Lung (tissue), 11 donors: ENCODE measurements at regions not wholly inside any gene's neighbourhood (a gene's known extent, or its start where the extent isn't known, plus 50 kb on each side); places are given as distances from the start of the nearest gene placed in this dataset.

Source experiments
- ATAC-seq: fragments of 200-7000 bp; cut with Tn5 transposase; one replicate; pipeline ENCODE4 v1.9.1; 2020; ENCODE audit warnings: moderate number of reproducible peaks; ENCODE audit not compliant: insufficient read depth, low FRiP score
- DNase-seq, 3 donors: peaks; one replicate each; pipeline ENCODE4 v3.0.0-alpha.2; 2013 to 2017
- H3K27ac ChIP-seq, 2 donors: one replicate each; pipeline ENCODE4 v1.5.1; 2013; ENCODE audit warnings: mild to moderate bottlenecking in 2 of 2, moderate library complexity in 2 of 2, control low read depth in 1 of 2, inconsistent platforms in 1 of 2, low read depth in 1 of 2, low read length in 1 of 2
- H3K27me3 ChIP-seq, 3 donors: one replicate each; pipeline ENCODE4 v1.5.1; 2013; ENCODE audit warnings: low read length in 2 of 3; ENCODE audit not compliant: control insufficient read depth in 3 of 3, insufficient read depth in 3 of 3
- H3K36me3 ChIP-seq, 4 donors: one replicate each; pipeline ENCODE4 v1.5.1; 2013; ENCODE audit warnings: low read length in 4 of 4, mild to moderate bottlenecking in 1 of 4, moderate library complexity in 1 of 4; ENCODE audit not compliant: control insufficient read depth in 4 of 4, insufficient read depth in 4 of 4
- H3K4me1 ChIP-seq, 5 donors: one replicate each; pipeline ENCODE4 v1.5.1; 2013; ENCODE audit warnings: low read length in 5 of 5, mild to moderate bottlenecking in 2 of 5, moderate library complexity in 1 of 5; ENCODE audit not compliant: control insufficient read depth in 5 of 5, insufficient read depth in 5 of 5
- H3K4me3 ChIP-seq: one replicate; pipeline ENCODE4 v1.5.1; 2013; ENCODE audit warnings: mild to moderate bottlenecking, control low read depth, moderate library complexity
- H3K9ac ChIP-seq, 2 donors: one replicate each; pipeline ENCODE4 v1.5.1; 2013; ENCODE audit warnings: low read length in 2 of 2, control low read depth in 1 of 2; ENCODE audit not compliant: insufficient read depth in 1 of 2
- H3K9me3 ChIP-seq, 4 donors: one replicate each; pipeline ENCODE4 v1.5.1; 2013; ENCODE audit warnings: low read length in 3 of 4, mild to moderate bottlenecking in 1 of 4, moderate library complexity in 1 of 4; ENCODE audit not compliant: control insufficient read depth in 4 of 4, insufficient read depth in 3 of 4
- WGBS, 2 donors: extraction: QIAGEN DNeasy Blood & Tissue Kit; methylation state at CpG; one replicate each; pipeline ENCODE4 v1.1.7; 2013; 5-methylcytosine and 5-hydroxymethylcytosine counted together
- TF ChIP-seq, protein P1 (sequence below): IDR thresholded peaks from 2 replicates; pipeline ENCODE4 v1.5.1; 2012; ENCODE audit warnings: mild to moderate bottlenecking; ENCODE audit errors: control extremely low read depth, extremely low read depth
- donor health status: control.
- donor health status: control.
- donor health status: Bipolar disorder and iron deficiency.
- donor health status: healthy.
- donor health status: DM: yes; HTN: yes; CAD: no.

DNA sequence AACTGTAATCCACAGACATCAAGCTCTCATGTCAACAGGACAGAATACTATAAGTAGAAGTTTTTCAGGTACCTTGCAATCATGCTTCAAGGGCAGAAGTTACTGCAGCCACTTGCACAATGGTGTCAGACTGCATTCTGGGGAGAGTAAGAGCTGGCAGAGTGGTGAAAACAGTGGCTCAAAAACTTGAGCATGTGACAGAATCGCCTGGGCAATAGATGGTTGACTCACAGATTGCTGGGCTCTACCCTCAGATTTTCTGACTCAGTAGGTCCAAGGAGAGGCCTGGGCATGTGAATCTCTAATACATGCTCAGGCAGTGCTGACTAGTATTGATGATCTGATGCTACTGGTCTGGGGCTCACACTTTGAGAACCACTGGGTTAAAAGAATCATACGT is 187.8 kb downstream of the TBX5 start:
- Histone ChIP-seq H3K27me3 (peaks cover 0 to 15% (median 3%) of the 10 kb centered on the region in 3 donors), H3K9ac (no peak overlapping the region), H3K36me3 (no peaks in the 10 kb centered on the region), H3K4me3 (no peak overlapping the region), H3K27ac (no peak overlapping the region), H3K4me1 (peaks cover 0 to 6% (median 0%) of the 10 kb centered on the region in 5 donors), H3K9me3 (peaks cover 0 to 8% (median 0%) of the 10 kb centered on the region in 4 donors)
- DNase-seq (no peak), ATAC-seq (no peak)
- 84 to 91% methylated on average over 2 of the region's 2 CpGs for whole genome bisulfite sequencing, 2 donors
- TF ChIP-seq, protein P1, sequence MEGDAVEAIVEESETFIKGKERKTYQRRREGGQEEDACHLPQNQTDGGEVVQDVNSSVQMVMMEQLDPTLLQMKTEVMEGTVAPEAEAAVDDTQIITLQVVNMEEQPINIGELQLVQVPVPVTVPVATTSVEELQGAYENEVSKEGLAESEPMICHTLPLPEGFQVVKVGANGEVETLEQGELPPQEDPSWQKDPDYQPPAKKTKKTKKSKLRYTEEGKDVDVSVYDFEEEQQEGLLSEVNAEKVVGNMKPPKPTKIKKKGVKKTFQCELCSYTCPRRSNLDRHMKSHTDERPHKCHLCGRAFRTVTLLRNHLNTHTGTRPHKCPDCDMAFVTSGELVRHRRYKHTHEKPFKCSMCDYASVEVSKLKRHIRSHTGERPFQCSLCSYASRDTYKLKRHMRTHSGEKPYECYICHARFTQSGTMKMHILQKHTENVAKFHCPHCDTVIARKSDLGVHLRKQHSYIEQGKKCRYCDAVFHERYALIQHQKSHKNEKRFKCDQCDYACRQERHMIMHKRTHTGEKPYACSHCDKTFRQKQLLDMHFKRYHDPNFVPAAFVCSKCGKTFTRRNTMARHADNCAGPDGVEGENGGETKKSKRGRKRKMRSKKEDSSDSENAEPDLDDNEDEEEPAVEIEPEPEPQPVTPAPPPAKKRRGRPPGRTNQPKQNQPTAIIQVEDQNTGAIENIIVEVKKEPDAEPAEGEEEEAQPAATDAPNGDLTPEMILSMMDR = no peak

DNA sequence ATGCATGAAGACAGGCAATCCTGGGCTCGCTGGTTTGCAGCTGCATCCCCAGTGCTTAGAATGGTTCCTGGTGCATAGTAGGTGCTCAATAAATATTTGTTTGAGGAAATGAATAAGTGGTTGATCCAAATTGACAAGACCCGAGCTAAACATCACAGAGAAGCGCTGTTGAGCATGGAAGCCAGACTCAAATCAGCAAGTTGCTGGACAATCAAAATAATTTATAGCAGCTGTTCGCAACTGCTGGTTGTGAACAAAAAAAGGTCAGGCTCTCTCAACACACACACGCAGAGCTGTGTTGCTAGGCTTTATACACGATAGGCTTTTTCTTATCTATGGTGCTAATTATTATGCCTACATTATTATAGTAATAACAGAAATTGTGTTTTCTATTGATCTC is 190.2 kb downstream of the TBX5 start:
- 60 to 66% methylated on average over 6 of the region's 6 CpGs for WGBS, 2 donors
- TF ChIP-seq, protein P1 = no peak
- no peaks in the 10 kb centered on the region for H3K36me3 ChIP-seq
- no peak overlapping the region for H3K27ac ChIP-seq
- H3K9me3 ChIP-seq = peaks cover 0 to 11% (median 0%) of the 10 kb centered on the region in 4 donors
- H3K27me3 ChIP-seq = peaks cover 0 to 19% (median 0%) of the 10 kb centered on the region in 3 donors
- DNase-seq (peak in 1 of 3 donors; percentile 26), ATAC-seq (no peak)
- H3K9ac ChIP-seq = no peak overlapping the region
- H3K4me1 ChIP-seq = peaks cover 0 to 2% (median 0%) of the 10 kb centered on the region in 5 donors
- no peak overlapping the region for H3K4me3 ChIP-seq

DNA sequence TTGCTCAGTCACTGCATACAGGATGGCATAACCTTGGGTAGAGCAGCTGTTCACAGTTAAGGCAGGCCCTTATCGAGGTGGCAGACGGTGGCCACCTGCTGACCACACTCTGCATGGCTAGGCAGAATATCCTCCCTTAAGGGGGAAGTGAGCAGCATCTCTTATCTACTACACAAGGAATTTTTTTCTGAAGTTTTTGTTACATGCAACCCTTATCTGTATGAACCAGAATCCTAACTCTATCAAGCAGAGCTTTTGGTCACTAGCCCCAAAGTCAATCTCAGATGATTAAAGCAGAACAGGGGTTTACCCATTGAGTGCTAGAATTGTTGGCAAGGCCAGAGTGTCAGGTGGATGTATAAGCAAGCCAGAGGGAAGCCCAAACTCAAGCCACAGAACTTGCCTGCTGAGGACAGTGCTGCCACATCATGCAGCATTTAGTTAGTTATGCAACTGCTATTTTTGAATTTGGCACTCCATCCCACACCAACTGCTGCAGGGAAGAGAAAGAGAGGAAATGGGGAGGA is 192.8 kb downstream of the TBX5 start:
- no peak for ATAC-seq
- H3K9me3 ChIP-seq = peaks cover 0 to 5% (median 0%) of the 10 kb centered on the region in 4 donors
- no peak overlapping the region for H3K27ac ChIP-seq
- H3K4me1 ChIP-seq = peaks cover 0 to 2% (median 0%) of the 10 kb centered on the region in 5 donors
- TF ChIP-seq, protein P1 = no peak
- H3K9ac ChIP-seq = no peak overlapping the region
- DNase-seq = peak in 1 of 3 donors; percentile 31
- H3K4me3 ChIP-seq = no peak overlapping the region
- peaks cover 0 to 16% (median 0%) of the 10 kb centered on the region in 3 donors for H3K27me3 ChIP-seq
- H3K36me3 ChIP-seq = no peaks in the 10 kb centered on the region
- 36 to 48% methylated on average over 2 of the region's 2 CpGs for WGBS, 2 donors

DNA sequence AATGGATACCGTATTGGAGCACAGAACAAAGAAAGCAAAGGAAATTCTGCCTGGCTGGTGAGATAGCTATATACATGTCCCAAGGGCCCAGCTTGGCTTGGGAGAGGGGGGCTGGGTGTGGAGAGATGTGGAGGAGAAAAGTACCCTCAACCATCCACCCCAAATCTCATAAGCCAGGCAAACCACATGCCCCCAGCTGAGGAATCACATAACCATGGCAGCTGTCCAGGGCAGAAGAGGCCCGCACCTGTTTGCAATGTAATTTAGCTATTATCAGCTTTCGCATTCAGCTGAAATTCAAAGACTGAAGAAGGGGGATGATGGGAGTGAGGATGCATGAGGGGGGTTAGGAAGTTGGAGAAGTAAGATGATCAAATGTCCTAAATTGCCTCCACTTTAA is 196.1 kb downstream of the TBX5 start:
- WGBS, 2 donors = 85 to 94% methylated on average over 3 of the region's 3 CpGs
- peaks cover 0 to 2% (median 0%) of the 10 kb centered on the region in 5 donors for H3K4me1 ChIP-seq

More for the DNA sequence above, 196.1 kb downstream of the TBX5 start:
- Histone ChIP-seq H3K9ac (no peak overlapping the region), H3K27me3 (peaks cover 0 to 3% (median 0%) of the 10 kb centered on the region in 3 donors), H3K27ac (no peak overlapping the region), H3K9me3 (peaks cover 0 to 3% (median 0%) of the 10 kb centered on the region in 4 donors), H3K36me3 (no peaks in the 10 kb centered on the region), H3K4me3 (no peak overlapping the region)
- TF ChIP-seq, protein P1 = no peak
- ATAC-seq (no peak), DNase-seq (no peak)
